ENCODE measurements at regions not wholly inside any gene's neighbourhood (a gene's known extent, or its start where the extent isn't known, plus 50 kb on each side); places are given as distances from the start of the nearest gene placed in this dataset.
"Not testable (repeated sequence)": the region's sequence is repeated elsewhere in the genome, so short reads cannot be mapped to it uniquely, and the experiment has no call there.

GRCh38 chr2:129192117-129192516, 787.3 kb upstream of the RAB6C start:
- Mint-ChIP-seq H3K4me3 (no peak overlapping the region), H3K36me3 (ENCODE audit: low read depth) (no peaks in the 10 kb centered on the region), H3K9me3 (no peaks in the 10 kb centered on the region), H3K27ac (no peak overlapping the region), H3K4me1 (no peaks in the 10 kb centered on the region), H3K27me3 (no peaks in the 10 kb centered on the region)
- DNase-seq: no peak
- intact Hi-C loops (cut with micrococcal nuclease): no loop called here

- no peak for DNase-seq
- intact Hi-C loops (cut with micrococcal nuclease): no loop called here
- no peak overlapping the region for H3K4me3 Mint-ChIP-seq
Observed at GRCh38 chr2:129192841-129193253, 786.6 kb upstream of the RAB6C start.

GRCh38 chr2:129193961-129194360, 785.5 kb upstream of the RAB6C start:
- no peak for DNase-seq
- Mint-ChIP-seq H3K27ac (no peak overlapping the region), H3K36me3 (ENCODE audit: low read depth) (no peaks in the 10 kb centered on the region), H3K9me3 (no peaks in the 10 kb centered on the region), H3K4me3 (no peak overlapping the region), H3K27me3 (no peaks in the 10 kb centered on the region), H3K4me1 (no peaks in the 10 kb centered on the region)
- intact Hi-C loops (cut with micrococcal nuclease): no loop called here

More at GRCh38 chr2:129192841-129193253, 786.6 kb upstream of the RAB6C start:
- H3K9me3 Mint-ChIP-seq: no peaks in the 10 kb centered on the region
- no peaks in the 10 kb centered on the region for H3K27me3 Mint-ChIP-seq
- H3K36me3 Mint-ChIP-seq (ENCODE audit: low read depth): no peaks in the 10 kb centered on the region
- no peaks in the 10 kb centered on the region for H3K4me1 Mint-ChIP-seq
- no peak overlapping the region for H3K27ac Mint-ChIP-seq

- H3K27ac Mint-ChIP-seq: no peak overlapping the region
- H3K4me1 Mint-ChIP-seq: no peaks in the 10 kb centered on the region
- no peak overlapping the region for H3K4me3 Mint-ChIP-seq
- no peaks in the 10 kb centered on the region for H3K36me3 Mint-ChIP-seq (ENCODE audit: low read depth)
- H3K9me3 Mint-ChIP-seq: no peaks in the 10 kb centered on the region
- intact Hi-C loops (cut with micrococcal nuclease): no loop called here
- H3K27me3 Mint-ChIP-seq: no peaks in the 10 kb centered on the region
- no peak for DNase-seq
Observed at GRCh38 chr2:129199501-129199900, 780.0 kb upstream of the RAB6C start.

GRCh38 chr2:129201696-129202095, 777.8 kb upstream of the RAB6C start:
- no peak overlapping the region for H3K4me3 Mint-ChIP-seq
- no peaks in the 10 kb centered on the region for H3K9me3 Mint-ChIP-seq
- H3K27ac Mint-ChIP-seq: no peak overlapping the region
- DNase-seq: no peak
- H3K36me3 Mint-ChIP-seq (ENCODE audit: low read depth): no peaks in the 10 kb centered on the region
- no peaks in the 10 kb centered on the region for H3K27me3 Mint-ChIP-seq
- intact Hi-C loops (cut with micrococcal nuclease): no loop called here
- no peaks in the 10 kb centered on the region for H3K4me1 Mint-ChIP-seq

- intact Hi-C loops (cut with micrococcal nuclease): no loop called here
- H3K27ac Mint-ChIP-seq: no peak overlapping the region
- no peaks in the 10 kb centered on the region for H3K4me1 Mint-ChIP-seq
- DNase-seq: no peak
- no peaks in the 10 kb centered on the region for H3K9me3 Mint-ChIP-seq
- no peaks in the 10 kb centered on the region for H3K36me3 Mint-ChIP-seq (ENCODE audit: low read depth)
- no peak overlapping the region for H3K4me3 Mint-ChIP-seq
- H3K27me3 Mint-ChIP-seq: no peaks in the 10 kb centered on the region
Observed at GRCh38 chr2:129203331-129203730, 776.1 kb upstream of the RAB6C start.

GRCh38 chr2:129204581-129204980, 774.9 kb upstream of the RAB6C start:
- H3K9me3 Mint-ChIP-seq; DNase-seq; H3K36me3 Mint-ChIP-seq (ENCODE audit: low read depth); H3K4me1 Mint-ChIP-seq; H3K27ac Mint-ChIP-seq; H3K4me3 Mint-ChIP-seq; intact Hi-C loops (cut with micrococcal nuclease); H3K27me3 Mint-ChIP-seq: not testable (repeated sequence)

GRCh38 chr2:129205176-129205575, 774.3 kb upstream of the RAB6C start:
- DNase-seq: no peak
- Mint-ChIP-seq H3K27me3 (no peaks in the 10 kb centered on the region), H3K36me3 (ENCODE audit: low read depth) (no peaks in the 10 kb centered on the region), H3K4me1 (no peaks in the 10 kb centered on the region), H3K4me3 (no peak overlapping the region), H3K9me3 (no peaks in the 10 kb centered on the region), H3K27ac (no peak overlapping the region)
- intact Hi-C loops (cut with micrococcal nuclease): no loop called here

- Mint-ChIP-seq H3K36me3 (ENCODE audit: low read depth) (no peaks in the 10 kb centered on the region), H3K27me3 (no peaks in the 10 kb centered on the region), H3K9me3 (no peaks in the 10 kb centered on the region), H3K27ac (no peak overlapping the region), H3K4me1 (no peaks in the 10 kb centered on the region), H3K4me3 (no peak overlapping the region)
- intact Hi-C loops (cut with micrococcal nuclease): no loop called here
- no peak for DNase-seq
Observed at GRCh38 chr2:129205766-129206165, 773.7 kb upstream of the RAB6C start.

GRCh38 chr2:129212299-129212958, 767.0 kb upstream of the RAB6C start:
- Mint-ChIP-seq H3K4me1 (no peaks in the 10 kb centered on the region), H3K9me3 (no peaks in the 10 kb centered on the region), H3K27ac (no peak overlapping the region), H3K4me3 (no peak overlapping the region), H3K27me3 (no peaks in the 10 kb centered on the region), H3K36me3 (ENCODE audit: low read depth) (no peaks in the 10 kb centered on the region)
- intact Hi-C loops (cut with micrococcal nuclease): no loop called here
- no peak for DNase-seq

GRCh38 chr2:129224022-129224421, 755.4 kb upstream of the RAB6C start:
- no peak overlapping the region for H3K27ac Mint-ChIP-seq
- no peaks in the 10 kb centered on the region for H3K27me3 Mint-ChIP-seq
- H3K4me1 Mint-ChIP-seq: no peaks in the 10 kb centered on the region
- DNase-seq: no peak
- no peaks in the 10 kb centered on the region for H3K36me3 Mint-ChIP-seq (ENCODE audit: low read depth)
- no peaks in the 10 kb centered on the region for H3K9me3 Mint-ChIP-seq
- intact Hi-C loops (cut with micrococcal nuclease): no loop called here
- H3K4me3 Mint-ChIP-seq: no peak overlapping the region

GRCh38 chr2:129224486-129224885, 755.0 kb upstream of the RAB6C start:
- intact Hi-C loops (cut with micrococcal nuclease): no loop called here
- no peak for DNase-seq
- Mint-ChIP-seq H3K27ac (no peak overlapping the region), H3K4me1 (no peaks in the 10 kb centered on the region), H3K9me3 (no peaks in the 10 kb centered on the region), H3K4me3 (no peak overlapping the region), H3K27me3 (no peaks in the 10 kb centered on the region), H3K36me3 (ENCODE audit: low read depth) (no peaks in the 10 kb centered on the region)

GRCh38 chr2:129229196-129229595, 750.3 kb upstream of the RAB6C start:
- no peaks in the 10 kb centered on the region for H3K4me1 Mint-ChIP-seq
- no peaks in the 10 kb centered on the region for H3K9me3 Mint-ChIP-seq
- DNase-seq: no peak
- no peaks in the 10 kb centered on the region for H3K36me3 Mint-ChIP-seq (ENCODE audit: low read depth)
- no peak overlapping the region for H3K4me3 Mint-ChIP-seq
- H3K27me3 Mint-ChIP-seq: no peaks in the 10 kb centered on the region
- no peak overlapping the region for H3K27ac Mint-ChIP-seq
- intact Hi-C loops (cut with micrococcal nuclease): no loop called here

GRCh38 chr2:129229830-129230441, 749.5 kb upstream of the RAB6C start:
- intact Hi-C loops (cut with micrococcal nuclease): no loop called here
- Mint-ChIP-seq H3K9me3 (no peaks in the 10 kb centered on the region), H3K4me3 (no peak overlapping the region), H3K27me3 (no peaks in the 10 kb centered on the region), H3K4me1 (no peaks in the 10 kb centered on the region), H3K27ac (no peak overlapping the region), H3K36me3 (ENCODE audit: low read depth) (no peaks in the 10 kb centered on the region)
- no peak for DNase-seq

GRCh38 chr2:129231924-129232323, 747.5 kb upstream of the RAB6C start:
- intact Hi-C loops (cut with micrococcal nuclease): no loop called here
- no peak overlapping the region for H3K27ac Mint-ChIP-seq
- no peaks in the 10 kb centered on the region for H3K4me1 Mint-ChIP-seq
- no peaks in the 10 kb centered on the region for H3K36me3 Mint-ChIP-seq (ENCODE audit: low read depth)
- H3K9me3 Mint-ChIP-seq: no peaks in the 10 kb centered on the region
- DNase-seq: no peak
- H3K4me3 Mint-ChIP-seq: no peak overlapping the region
- no peaks in the 10 kb centered on the region for H3K27me3 Mint-ChIP-seq
